HK-2 (cell line): ENCODE measurements at regions not wholly inside any gene's neighbourhood (a gene's known extent, or its start where the extent isn't known, plus 50 kb on each side); places are given as distances from the start of the nearest gene placed in this dataset.
"Not testable (repeated sequence)": the region's sequence is repeated elsewhere in the genome, so short reads cannot be mapped to it uniquely, and the experiment has no call there.

ENCODE experiments used
- DNase-seq: peaks from one replicate; pipeline ENCODE4 v3.0.0-alpha.2; 2018; ENCODE audit not compliant: unreplicated experiment

- DNase-seq = no peak
These were observed 268.2 kb downstream of the SH3GL2 start for GRCh38 chr9:17846948-17847655.

GRCh38 chr9:17847908-17848307 lies 269.0 kb downstream of the SH3GL2 start:
- no peak for DNase-seq

GRCh38 chr9:17852108-17852507 lies 273.2 kb downstream of the SH3GL2 start:
- DNase-seq = no peak

GRCh38 chr9:17854487-17854886 lies 275.6 kb downstream of the SH3GL2 start:
- DNase-seq = no peak

- DNase-seq = no peak
These were observed 278.1 kb downstream of the SH3GL2 start for GRCh38 chr9:17856995-17857394.

- DNase-seq = no peak
These were observed 280.4 kb downstream of the SH3GL2 start for GRCh38 chr9:17859228-17859627.

- no peak for DNase-seq
These were observed 281.1 kb downstream of the SH3GL2 start for GRCh38 chr9:17859987-17860386.

- DNase-seq = no peak
These were observed 283.2 kb downstream of the SH3GL2 start for GRCh38 chr9:17862101-17862500.

- no peak for DNase-seq
These were observed 283.8 kb downstream of the SH3GL2 start for GRCh38 chr9:17862629-17863028.

GRCh38 chr9:17863213-17863883 lies 284.5 kb downstream of the SH3GL2 start:
- no peak for DNase-seq

- no peak for DNase-seq
These were observed 285.1 kb downstream of the SH3GL2 start for GRCh38 chr9:17863924-17864323.

- DNase-seq = no peak
These were observed 286.1 kb downstream of the SH3GL2 start for GRCh38 chr9:17864951-17865350.

- no peak for DNase-seq
These were observed 287.0 kb downstream of the SH3GL2 start for GRCh38 chr9:17865881-17866280.

- no peak for DNase-seq
These were observed 291.9 kb downstream of the SH3GL2 start for GRCh38 chr9:17870722-17871121.

- no peak for DNase-seq
These were observed 292.5 kb downstream of the SH3GL2 start for GRCh38 chr9:17871213-17871890.

GRCh38 chr9:17875886-17876285 lies 297.0 kb downstream of the SH3GL2 start:
- no peak for DNase-seq

GRCh38 chr9:17876687-17877086 lies 297.8 kb downstream of the SH3GL2 start:
- no peak for DNase-seq

GRCh38 chr9:17878810-17879370 lies 300.0 kb downstream of the SH3GL2 start:
- DNase-seq = no peak

GRCh38 chr9:17881371-17881770 lies 302.5 kb downstream of the SH3GL2 start:
- no peak for DNase-seq

GRCh38 chr9:17882688-17883594 lies 304.1 kb downstream of the SH3GL2 start:
- DNase-seq = no peak

- DNase-seq = no peak
These were observed 309.2 kb downstream of the SH3GL2 start for GRCh38 chr9:17888066-17888465.

GRCh38 chr9:17888964-17889363 lies 310.1 kb downstream of the SH3GL2 start:
- not testable (repeated sequence) for DNase-seq
